Uterus (tissue), 2 donors: ENCODE measurements at regions not wholly inside any gene's neighbourhood (a gene's known extent, or its start where the extent isn't known, plus 50 kb on each side); places are given as distances from the start of the nearest gene placed in this dataset.

Experiments used
- POLR2A ChIP-seq, 2 donors: fragments of 450-650 bp; IDR thresholded peaks; one replicate each; pipeline ENCODE4 v1.6.1; 2016; ENCODE audit warnings: antibody characterized with exemption in 2 of 2, mild to moderate bottlenecking in 1 of 2, moderate library complexity in 1 of 2
- TF ChIP-seq, protein P1 (sequence below), 4 experiments: fragments of 200-600 bp in 2 of 4; fragments of 450-650 bp in 2 of 4; sonication (generic) in 2 of 4; IDR thresholded peaks; one replicate each; pipeline ENCODE4 v1.5.1; 2016 to 2019; ENCODE audit warnings: antibody characterized with exemption in 4 of 4, mild to moderate bottlenecking in 2 of 4, moderate library complexity in 1 of 4

DNA sequence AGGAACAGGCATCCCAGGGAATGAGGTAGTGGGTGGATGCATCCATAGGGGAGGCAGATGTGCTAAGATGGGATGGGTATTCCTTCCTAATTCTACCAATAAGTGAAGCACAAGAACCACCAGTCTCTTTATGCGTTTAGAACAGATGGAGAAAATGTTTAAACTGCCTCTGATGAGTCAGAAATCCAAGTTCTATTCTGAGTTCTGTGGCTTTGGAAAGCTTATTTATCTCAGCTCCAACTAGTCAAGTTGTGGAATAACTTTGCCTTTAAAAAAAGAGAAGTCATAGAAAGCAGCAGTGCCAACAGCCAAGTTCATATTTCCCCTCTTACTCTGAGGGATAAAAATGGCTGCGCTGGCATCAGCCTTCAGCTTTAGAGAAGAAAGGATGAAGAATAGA, 761.7 kb downstream of the IGSF11 start:
- no peak for TF ChIP-seq POLR2A (IDR thresholded peaks at IDR 0.05)
- TF ChIP-seq, protein P1, sequence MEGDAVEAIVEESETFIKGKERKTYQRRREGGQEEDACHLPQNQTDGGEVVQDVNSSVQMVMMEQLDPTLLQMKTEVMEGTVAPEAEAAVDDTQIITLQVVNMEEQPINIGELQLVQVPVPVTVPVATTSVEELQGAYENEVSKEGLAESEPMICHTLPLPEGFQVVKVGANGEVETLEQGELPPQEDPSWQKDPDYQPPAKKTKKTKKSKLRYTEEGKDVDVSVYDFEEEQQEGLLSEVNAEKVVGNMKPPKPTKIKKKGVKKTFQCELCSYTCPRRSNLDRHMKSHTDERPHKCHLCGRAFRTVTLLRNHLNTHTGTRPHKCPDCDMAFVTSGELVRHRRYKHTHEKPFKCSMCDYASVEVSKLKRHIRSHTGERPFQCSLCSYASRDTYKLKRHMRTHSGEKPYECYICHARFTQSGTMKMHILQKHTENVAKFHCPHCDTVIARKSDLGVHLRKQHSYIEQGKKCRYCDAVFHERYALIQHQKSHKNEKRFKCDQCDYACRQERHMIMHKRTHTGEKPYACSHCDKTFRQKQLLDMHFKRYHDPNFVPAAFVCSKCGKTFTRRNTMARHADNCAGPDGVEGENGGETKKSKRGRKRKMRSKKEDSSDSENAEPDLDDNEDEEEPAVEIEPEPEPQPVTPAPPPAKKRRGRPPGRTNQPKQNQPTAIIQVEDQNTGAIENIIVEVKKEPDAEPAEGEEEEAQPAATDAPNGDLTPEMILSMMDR (IDR thresholded peaks at IDR 0.05): no peak
